NCI-H2029 treated with DMSO at 0.1 percent for 48 hours (cell line): ENCODE measurements at regions not wholly inside any gene's neighbourhood (a gene's known extent, or its start where the extent isn't known, plus 50 kb on each side); places are given as distances from the start of the nearest gene placed in this dataset.
"Not testable (repeated sequence)": the region's sequence is repeated elsewhere in the genome, so short reads cannot be mapped to it uniquely, and the experiment has no call there.

Experiments used
- DNase-seq: peaks from one replicate; lab custom pipeline; 2025; lab: John Stamatoyannopoulos, UW

- DNase-seq = no peak
These were observed 86.0 kb downstream of the DTWD1 start for GRCh38 chr15:49706805-49707204.

GRCh38 chr15:49707598-49707997, 86.8 kb downstream of the DTWD1 start:
- no peak for DNase-seq

DNA sequence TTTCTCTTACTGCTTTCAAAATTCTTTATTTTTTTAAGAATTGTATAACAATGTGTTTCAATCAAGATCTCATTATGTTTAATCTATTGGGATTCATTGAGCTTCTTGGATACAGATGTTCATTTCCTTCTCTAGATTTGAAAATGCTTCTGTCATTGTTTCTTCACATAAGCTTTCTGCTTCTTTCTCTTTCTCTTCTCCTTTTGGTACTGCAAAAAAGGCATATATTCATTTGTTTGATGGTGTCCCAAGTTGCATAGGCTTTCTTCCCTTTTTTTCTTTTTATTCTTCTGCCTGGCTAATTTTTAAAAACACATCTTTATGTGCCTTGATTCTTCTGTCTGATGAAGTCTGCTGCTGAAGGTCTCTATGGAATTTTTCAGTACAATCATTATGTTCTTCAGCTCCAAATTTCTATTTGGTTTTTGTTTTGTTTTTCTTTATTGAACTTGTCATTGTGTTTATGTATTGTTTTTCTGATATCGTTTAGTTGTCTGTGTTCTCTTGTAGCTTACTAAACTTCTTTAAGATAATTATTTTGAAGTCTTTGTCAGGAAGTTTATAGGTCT, 88.9 kb downstream of the DTWD1 start:
- DNase-seq = no peak

DNA sequence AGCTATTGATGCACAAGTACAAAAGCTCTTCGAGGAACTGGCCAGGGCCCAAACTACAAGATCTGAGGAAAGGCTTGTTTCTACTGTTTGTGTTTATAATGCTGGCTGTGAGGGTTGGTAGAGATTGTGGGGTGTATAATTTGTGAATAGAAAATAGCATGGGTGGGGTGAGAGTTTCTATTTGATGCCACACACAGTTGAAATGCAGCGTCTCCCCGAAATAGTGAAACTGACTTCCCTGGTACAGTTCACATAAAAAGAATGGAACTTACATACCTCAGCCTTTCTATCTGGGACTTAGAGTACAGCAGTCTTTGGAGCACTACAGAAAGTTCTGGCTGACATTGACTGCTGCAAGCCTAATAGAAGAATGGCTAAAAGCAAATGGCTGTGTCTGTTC, 91.3 kb downstream of the DTWD1 start:
- no peak for DNase-seq

GRCh38 chr15:49712846-49713450, 92.1 kb downstream of the DTWD1 start:
- peak; percentile 24 for DNase-seq

DNA sequence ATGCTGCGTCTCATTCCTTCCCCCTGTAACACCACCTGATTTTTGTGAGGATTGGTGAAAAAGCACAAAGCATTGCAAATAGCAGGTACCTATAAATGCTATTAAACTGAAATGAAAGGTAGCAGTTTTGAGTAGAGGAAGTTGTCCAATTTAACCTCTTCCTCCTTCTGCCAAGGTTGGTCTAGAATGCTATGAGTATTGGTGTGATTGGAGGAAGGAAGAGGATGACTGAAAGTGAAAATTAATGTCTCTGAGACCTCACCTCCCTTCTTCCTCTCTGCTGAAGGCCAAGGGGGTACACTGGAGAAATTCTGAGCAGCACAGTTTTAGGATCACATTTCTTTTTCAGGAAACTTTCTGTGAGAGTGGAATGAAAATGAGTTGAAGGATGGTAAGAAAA, 94.4 kb downstream of the DTWD1 start:
- no peak for DNase-seq

DNA sequence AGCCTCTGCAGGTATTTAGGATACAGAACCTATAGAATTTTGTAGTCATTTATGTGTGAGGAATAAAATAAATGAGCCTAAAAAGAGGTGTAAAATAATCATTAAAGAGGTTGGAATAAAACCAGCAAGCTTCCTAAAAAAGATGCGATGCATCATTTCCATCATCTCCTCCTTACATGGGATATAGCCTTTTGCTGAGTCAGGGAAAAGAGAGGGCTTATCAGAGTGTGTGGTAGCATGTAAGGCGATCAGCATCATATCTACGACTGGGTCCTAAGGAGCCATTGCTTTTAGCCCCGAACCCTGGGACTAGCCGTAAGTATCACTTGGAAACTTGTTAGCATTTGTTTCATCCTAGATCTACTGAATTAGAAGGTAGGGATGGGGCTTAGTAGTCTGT, 94.9 kb downstream of the DTWD1 start:
- DNase-seq = no peak

DNA sequence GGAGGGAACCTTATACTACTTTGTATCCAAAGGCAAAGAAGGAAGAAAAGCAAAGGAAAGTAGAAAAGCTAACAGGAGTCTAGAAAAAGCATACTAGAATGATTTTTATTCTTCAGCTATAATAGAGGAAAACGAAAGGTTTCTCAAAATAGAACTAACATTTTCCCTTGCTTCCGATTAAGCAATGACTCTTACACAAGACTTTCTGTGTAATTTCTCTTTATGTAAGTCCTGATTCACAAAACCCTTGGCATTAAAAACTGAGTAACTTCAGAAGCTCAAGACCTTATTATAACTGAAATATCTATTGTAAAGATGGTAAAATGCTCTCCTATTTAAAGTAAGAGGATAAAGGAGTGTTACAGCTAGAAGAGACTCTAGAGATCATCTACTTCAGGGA, 97.4 kb downstream of the DTWD1 start:
- no peak for DNase-seq

GRCh38 chr15:49718846-49719245, 98.0 kb downstream of the DTWD1 start:
- DNase-seq = no peak

DNA sequence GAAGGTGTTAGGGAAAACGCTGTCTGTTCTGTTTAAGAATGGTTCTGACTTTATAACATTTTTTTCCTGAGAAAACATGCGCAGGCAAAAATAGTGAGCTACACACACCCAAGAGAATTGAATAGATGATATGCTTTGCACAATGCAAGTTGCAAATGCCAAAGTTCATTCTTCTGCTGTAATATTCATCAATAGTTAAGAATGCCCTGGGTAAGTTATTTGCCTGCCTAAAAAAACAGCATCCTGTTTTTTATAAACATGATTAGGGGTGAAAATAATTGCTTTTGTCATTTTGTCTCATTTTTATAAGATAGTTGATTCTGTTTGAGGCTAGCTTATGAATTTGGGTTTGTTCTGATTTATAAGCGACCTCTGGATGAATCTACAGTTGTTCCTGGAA, 99.4 kb downstream of the DTWD1 start:
- no peak for DNase-seq

GRCh38 chr15:49721091-49721490, 100.2 kb downstream of the DTWD1 start:
- no peak for DNase-seq

DNA sequence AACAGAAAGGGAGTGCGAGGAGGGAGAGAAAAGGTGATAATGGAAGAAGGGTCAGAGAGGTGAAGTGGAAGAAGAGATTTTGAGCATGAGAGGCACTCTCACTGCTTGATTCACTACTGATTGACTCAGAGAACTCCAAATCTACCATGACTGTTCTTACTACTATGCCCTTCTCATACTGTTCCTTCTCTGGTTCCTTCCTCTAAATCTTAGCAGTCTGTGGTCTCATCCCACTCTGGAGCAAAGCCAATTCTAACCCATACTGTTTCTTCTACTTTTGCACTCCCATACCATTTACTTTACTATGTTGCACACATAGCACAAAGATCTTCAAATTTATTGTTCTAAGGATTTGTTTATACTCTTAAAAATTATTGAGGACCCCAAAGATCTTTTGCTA, 100.8 kb downstream of the DTWD1 start:
- no peak for DNase-seq

- DNase-seq = no peak
These were observed 103.1 kb downstream of the DTWD1 start for GRCh38 chr15:49723981-49724380.

GRCh38 chr15:49731187-49732099, 110.6 kb downstream of the DTWD1 start:
- DNase-seq = no peak

- not testable (repeated sequence) for DNase-seq
These were observed 111.3 kb downstream of the DTWD1 start for GRCh38 chr15:49732109-49732508.

DNA sequence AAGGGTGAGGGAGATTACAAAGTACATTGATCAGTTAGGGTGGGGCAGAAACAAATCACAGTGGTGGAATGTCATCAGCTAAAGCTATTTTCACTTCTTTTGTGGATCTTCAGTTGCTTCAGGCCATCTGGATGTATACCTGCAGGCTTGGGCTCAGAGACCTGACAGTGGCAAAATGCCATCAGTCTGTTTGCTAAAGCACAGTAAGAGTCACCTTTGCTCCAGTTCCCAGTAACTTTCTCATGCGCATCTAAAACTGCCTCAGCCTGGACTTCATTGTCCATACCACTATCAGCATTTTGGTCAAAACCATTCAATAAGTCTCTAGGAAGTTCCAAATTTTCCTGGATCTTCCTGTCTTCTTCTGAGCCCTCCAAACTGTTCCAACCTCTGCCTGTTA, 113.2 kb downstream of the DTWD1 start:
- DNase-seq = not testable (repeated sequence)

DNA sequence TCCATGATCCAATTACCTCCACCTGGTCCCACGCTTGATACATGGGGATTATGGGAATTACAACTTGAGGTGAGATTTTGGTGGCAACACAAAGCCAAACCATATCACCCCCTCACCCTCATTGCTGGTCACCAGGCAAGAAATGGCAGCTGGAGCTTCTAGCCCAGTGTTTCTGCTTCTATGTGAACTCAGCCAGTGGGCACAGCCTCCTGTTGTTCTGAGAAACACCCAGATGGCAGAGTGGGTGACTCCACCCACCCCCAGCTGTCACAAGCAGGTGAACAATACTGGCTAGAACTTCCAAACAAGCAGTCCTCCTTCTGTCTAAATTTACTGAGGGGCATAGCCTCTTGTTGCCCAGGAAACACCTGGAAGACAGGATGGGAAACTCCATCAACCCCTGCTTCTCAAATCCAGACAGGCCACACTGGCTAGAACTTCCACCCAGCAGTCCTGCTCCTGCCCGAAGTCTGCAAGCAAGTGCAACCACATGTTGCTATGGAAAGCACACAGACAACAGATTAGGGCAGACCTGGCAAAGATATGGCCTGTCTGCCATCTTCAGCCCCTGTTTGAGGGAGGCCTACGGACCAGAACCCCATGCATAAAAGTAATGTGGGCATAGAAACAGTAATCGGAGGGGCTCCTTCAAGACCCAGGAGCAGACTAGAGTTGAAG, 114.1 kb downstream of the DTWD1 start:
- DNase-seq = no peak

GRCh38 chr15:49737127-49737526, 116.3 kb downstream of the DTWD1 start:
- no peak for DNase-seq

GRCh38 chr15:49741712-49742111, 120.9 kb downstream of the DTWD1 start:
- peak; percentile 5 for DNase-seq

GRCh38 chr15:49742381-49742780, 121.5 kb downstream of the DTWD1 start:
- DNase-seq = no peak

- no peak for DNase-seq
These were observed 126.5 kb downstream of the DTWD1 start for GRCh38 chr15:49747340-49747739.

DNA sequence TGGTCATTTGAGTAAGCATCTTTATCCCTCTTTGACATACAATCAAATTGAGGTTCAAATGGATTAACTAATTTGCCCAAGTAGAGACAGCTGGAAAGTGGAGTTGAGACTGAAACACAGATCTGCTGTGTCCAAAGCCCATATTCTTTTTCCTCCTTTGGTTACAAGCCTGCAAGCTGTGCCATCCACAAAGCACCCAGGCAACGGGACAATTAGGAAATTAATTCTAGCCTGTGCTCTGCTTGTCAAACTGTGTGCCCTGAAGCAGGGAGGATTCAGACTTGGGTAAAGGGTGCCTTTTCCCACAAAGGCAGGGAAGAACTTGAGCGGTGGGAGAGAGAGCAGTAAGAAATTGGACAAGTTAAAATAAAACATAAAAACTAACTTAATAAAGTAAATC, 127.9 kb downstream of the DTWD1 start:
- DNase-seq = no peak

DNA sequence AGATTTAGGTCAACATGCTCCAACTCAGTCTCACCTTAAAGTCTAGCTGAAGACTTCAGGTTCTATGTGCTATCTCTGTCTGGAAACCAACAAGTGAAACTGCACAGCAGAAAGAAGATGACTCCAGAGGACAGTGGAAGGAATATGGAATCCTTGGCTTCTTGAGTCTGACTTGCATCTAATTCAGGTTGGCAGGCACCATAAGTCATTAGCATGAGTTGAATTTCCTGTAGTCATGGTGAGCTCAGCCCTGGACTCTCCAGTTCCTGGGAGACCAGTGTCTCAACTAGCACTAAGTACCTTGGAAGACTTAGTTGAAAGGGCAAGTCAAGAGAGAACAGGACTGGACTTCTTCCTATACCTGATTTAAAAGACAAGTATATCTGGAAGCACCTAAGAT, 129.7 kb downstream of the DTWD1 start:
- no peak for DNase-seq
